ENCODE measurements at regions not wholly inside any gene's neighbourhood (a gene's known extent, or its start where the extent isn't known, plus 50 kb on each side); places are given as distances from the start of the nearest gene placed in this dataset.

DNA sequence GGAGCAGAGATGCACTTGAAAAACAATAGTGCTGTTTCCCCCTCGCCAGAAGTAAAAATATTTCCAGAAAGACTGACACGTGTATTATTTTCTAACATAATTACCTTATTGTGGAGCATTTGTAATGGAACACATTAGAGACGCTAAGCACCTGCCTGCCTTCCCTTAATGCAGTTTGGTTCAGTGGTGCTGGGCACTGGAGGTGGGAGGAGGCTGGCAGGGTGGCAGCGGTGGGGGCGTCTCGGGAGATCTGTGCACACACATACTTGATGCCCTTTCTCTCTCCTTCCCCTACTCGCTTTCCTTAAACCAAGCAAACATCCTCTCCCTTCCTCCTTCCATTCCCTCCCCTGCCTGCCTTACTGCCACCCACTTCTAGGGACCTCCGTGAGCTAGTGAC, 156.6 kb upstream of the SDK2 start:
- TF ChIP-seq ATF2 (CRISPR knock-in tag; IDR thresholded peaks at IDR 0.05; ENCODE audit: borderline replicate concordance, low read depth) (no peak), CTCF (IDR thresholded peaks at IDR 0.05) (no peak), MAX (CRISPR knock-in tag; IDR thresholded peaks at IDR 0.05) (no peak), IRF2 (CRISPR knock-in tag; IDR thresholded peaks at IDR 0.05; ENCODE audit: borderline replicate concordance, low read depth) (no peak), MXD4 (CRISPR knock-in tag; IDR thresholded peaks at IDR 0.05; ENCODE audit: borderline replicate concordance) (no peak), ZNF512 (CRISPR knock-in tag; IDR thresholded peaks at IDR 0.05; ENCODE audit: borderline replicate concordance) (no peak), ZNF121 (CRISPR knock-in tag; IDR thresholded peaks at IDR 0.05) (no peak)
